ENCODE measurements at regions not wholly inside any gene's neighbourhood (a gene's known extent, or its start where the extent isn't known, plus 50 kb on each side); places are given as distances from the start of the nearest gene placed in this dataset.
"Not testable (repeated sequence)": the region's sequence is repeated elsewhere in the genome, so short reads cannot be mapped to it uniquely, and the experiment has no call there.

DNA sequence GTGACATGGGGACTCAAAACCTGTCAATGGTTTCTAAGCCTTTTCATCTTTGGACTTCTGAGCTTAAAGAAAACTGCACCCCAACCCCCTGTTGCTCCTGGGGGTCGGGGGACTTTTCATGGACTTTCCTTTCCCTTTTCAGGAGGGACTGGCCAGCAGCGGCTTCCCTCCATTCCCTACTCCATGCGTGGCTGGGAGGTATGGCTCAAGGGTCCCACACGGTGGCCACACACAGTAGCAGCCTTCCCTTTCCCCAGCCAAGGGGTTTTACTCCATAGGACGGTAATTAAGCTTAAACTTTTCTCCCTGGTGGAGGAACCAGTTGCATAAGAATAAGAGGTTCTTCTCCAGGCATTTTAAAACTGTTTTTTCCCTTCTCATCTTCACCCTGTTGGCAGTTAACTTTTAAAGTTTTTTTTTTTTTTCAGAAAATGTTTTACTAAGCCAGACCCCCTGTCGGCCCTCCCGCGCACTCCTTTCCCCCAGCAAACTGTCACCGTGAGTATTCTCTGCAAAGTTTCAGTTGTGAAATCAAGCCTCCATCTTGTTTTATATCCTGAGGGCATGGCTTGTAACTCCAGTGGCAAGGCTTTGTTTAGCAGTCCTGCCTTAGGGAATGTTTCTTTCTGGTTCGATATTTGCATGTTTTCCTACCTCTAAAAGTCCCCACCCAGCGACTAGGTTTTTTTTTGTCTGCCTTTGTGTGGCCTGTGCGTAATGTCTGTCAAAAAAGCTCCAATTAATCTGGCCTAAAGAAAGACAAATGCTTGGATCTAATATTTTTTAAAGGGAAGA lies 325.7 kb downstream of the TLL1 start:
- Histone ChIP-seq H3K9me3 (ENCODE audit: control insufficient read depth, low read length) (no peaks in the 10 kb centered on the region), H3K4me3 (ENCODE audit: extremely low read depth, insufficient read depth, low read length, poor library complexity, severe bottlenecking) (no peak overlapping the region)

DNA sequence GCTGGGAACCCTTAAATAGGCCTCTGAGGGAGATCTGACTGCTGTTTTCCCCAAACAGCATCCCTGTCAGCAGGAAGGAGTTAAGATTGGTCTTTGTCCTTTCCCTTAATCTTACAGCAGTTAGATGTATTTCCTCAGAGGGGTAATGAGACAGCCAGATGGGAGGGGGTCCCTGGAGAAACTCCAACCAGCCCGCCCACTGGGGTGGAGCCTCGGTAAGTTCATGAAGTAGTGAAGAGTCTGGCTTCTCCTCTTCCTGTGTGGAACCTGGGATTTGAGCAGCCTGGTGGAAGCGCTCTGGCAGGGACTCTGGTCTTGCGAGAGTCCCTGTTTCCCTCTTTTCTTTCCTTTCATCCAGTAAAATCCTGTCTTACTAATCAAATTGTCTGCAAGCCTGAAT lies 330.0 kb downstream of the TLL1 start:
- WGBS, 2 experiments (ENCODE audit: insufficient coverage in 2 of 2) = 87 to 94% methylated on average over 2 to 4 of the region's 4 CpGs
- Histone ChIP-seq H3K9me3 (ENCODE audit: control insufficient read depth, low read length) (no peaks in the 10 kb centered on the region), H3K27ac (ENCODE audit: low read depth, low read length, severe bottlenecking) (no peak overlapping the region), H3K4me3 (ENCODE audit: extremely low read depth, insufficient read depth, low read length, poor library complexity, severe bottlenecking) (no peak overlapping the region), H3K4me1 (ENCODE audit: control insufficient read depth, insufficient read depth, low read length, poor library complexity, severe bottlenecking) (no peaks in the 10 kb centered on the region), H3K36me3 (ENCODE audit: control insufficient read depth, insufficient read depth, low read length) (no peaks in the 10 kb centered on the region)

More for the DNA sequence above, 325.7 kb downstream of the TLL1 start:
- no peaks in the 10 kb centered on the region for H3K36me3 ChIP-seq (ENCODE audit: control insufficient read depth, insufficient read depth, low read length)
- H3K27ac ChIP-seq (ENCODE audit: low read depth, low read length, severe bottlenecking) = no peak overlapping the region
- H3K4me1 ChIP-seq (ENCODE audit: control insufficient read depth, insufficient read depth, low read length, poor library complexity, severe bottlenecking) = no peaks in the 10 kb centered on the region
- 68 to 74% methylated on average over 6 to 9 of the region's 12 CpGs for WGBS, 2 experiments (ENCODE audit: insufficient coverage in 2 of 2)

DNA sequence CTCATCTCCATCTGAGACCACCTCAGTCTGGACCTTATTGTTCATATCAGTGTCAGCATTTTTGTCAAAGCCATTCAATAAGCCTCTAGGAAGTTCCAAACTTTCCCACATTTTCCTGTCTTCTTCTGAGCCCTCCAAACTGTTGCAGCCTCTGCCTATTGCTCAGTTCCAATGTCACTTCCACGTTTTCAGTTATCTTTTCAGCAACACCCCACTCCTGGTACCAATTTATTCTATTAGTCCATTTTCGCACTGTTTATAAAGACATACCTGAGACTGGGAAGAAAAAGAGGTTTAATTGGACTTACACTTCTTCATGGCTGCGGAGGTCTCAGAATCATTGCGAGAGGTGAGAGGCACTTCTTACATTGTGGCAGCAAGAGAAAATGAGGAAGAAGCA lies 339.3 kb downstream of the TLL1 start:
- 100% methylated on average over 3 of the region's 4 CpGs; no CpG with 5 or more reads in 1 of the 2 experiments for WGBS, 2 experiments (ENCODE audit: insufficient coverage in 2 of 2)
- not testable (repeated sequence) for H3K4me3 ChIP-seq (ENCODE audit: extremely low read depth, insufficient read depth, low read length, poor library complexity, severe bottlenecking); H3K4me1 ChIP-seq (ENCODE audit: control insufficient read depth, insufficient read depth, low read length, poor library complexity, severe bottlenecking); H3K27ac ChIP-seq (ENCODE audit: low read depth, low read length, severe bottlenecking); H3K36me3 ChIP-seq (ENCODE audit: control insufficient read depth, insufficient read depth, low read length)
- H3K9me3 ChIP-seq (ENCODE audit: control insufficient read depth, low read length) = peaks cover 27% of the 10 kb centered on the region

DNA sequence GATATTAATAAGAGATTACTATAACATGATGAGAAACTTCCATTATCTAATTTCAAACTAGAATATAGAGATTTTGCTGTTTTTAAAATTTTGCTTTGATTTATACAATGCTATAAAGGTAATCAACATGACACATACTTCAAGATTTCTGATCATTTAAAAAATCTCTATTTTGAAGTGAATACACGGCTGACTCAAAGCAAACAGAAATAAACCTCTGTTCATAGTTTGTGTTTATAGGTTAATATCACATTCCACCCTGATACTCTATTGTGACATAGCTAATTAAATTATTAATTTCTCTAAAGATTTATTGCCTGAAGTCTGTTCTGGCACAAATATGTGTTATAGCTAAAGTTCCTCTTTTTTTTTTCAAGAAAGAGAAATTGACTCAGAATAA lies 349.2 kb downstream of the TLL1 start:
- no peak overlapping the region for H3K27ac ChIP-seq (ENCODE audit: low read depth, low read length, severe bottlenecking)
- no peaks in the 10 kb centered on the region for H3K36me3 ChIP-seq (ENCODE audit: control insufficient read depth, insufficient read depth, low read length)
- no peak overlapping the region for H3K4me3 ChIP-seq (ENCODE audit: extremely low read depth, insufficient read depth, low read length, poor library complexity, severe bottlenecking)
- no CpG with 5 or more reads among the region's 1 CpG for WGBS, 2 experiments (ENCODE audit: insufficient coverage in 2 of 2)
- H3K4me1 ChIP-seq (ENCODE audit: control insufficient read depth, insufficient read depth, low read length, poor library complexity, severe bottlenecking) = no peaks in the 10 kb centered on the region
- no peaks in the 10 kb centered on the region for H3K9me3 ChIP-seq (ENCODE audit: control insufficient read depth, low read length)

DNA sequence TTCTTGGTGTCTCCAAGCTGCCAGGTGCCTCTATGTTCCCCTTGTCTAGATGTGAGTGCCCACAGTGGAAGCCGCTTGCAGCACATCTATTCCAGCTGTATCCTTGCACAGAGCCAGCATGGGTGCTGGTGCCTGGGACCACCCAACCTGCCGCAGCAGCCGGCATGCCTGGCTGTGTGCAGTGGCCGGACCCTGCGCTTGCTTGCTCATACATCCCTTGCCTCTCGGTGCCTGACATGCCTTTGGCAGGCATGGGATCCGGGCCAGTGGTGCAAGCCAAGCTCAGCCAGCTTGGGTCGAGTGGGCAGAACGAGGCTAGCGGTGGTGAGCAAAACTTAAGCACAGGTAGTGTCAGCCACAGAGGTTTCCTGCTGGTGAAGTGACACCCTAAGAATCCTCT lies 355.1 kb downstream of the TLL1 start:
- Histone ChIP-seq H3K27ac (ENCODE audit: low read depth, low read length, severe bottlenecking) (no peak overlapping the region), H3K4me1 (ENCODE audit: control insufficient read depth, insufficient read depth, low read length, poor library complexity, severe bottlenecking) (no peaks in the 10 kb centered on the region), H3K36me3 (ENCODE audit: control insufficient read depth, insufficient read depth, low read length) (no peaks in the 10 kb centered on the region), H3K4me3 (ENCODE audit: extremely low read depth, insufficient read depth, low read length, poor library complexity, severe bottlenecking) (no peak overlapping the region), H3K9me3 (ENCODE audit: control insufficient read depth, low read length) (no peaks in the 10 kb centered on the region)
- 89 to 93% methylated on average over 8 to 10 of the region's 10 CpGs for WGBS, 2 experiments (ENCODE audit: insufficient coverage in 2 of 2)

DNA sequence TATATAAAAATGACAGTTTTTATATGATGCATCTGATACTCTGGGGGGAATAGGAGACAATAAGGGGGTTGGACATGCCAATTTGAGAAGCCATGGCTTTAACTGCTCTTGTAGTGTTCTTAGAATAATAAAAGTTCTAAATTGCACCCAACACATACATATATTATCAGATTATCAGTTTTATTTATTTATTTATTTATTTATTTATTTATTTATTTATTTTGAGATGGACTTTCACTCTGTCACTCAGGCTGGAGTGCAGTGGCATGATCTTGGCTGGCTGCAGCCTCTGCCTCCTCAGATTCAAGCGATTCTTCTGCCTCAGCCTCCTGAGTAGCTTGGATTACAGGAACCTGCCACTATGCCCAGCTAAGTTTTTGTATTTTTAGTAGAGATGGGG lies 356.8 kb downstream of the TLL1 start:
- H3K36me3 ChIP-seq (ENCODE audit: control insufficient read depth, insufficient read depth, low read length) = no peaks in the 10 kb centered on the region
- no peak overlapping the region for H3K27ac ChIP-seq (ENCODE audit: low read depth, low read length, severe bottlenecking)
- WGBS, 2 experiments (ENCODE audit: insufficient coverage in 2 of 2) = 75% methylated on average over 1 of the region's 1 CpG; no CpG with 5 or more reads in 1 of the 2 experiments
- no peak overlapping the region for H3K4me3 ChIP-seq (ENCODE audit: extremely low read depth, insufficient read depth, low read length, poor library complexity, severe bottlenecking)
- no peaks in the 10 kb centered on the region for H3K4me1 ChIP-seq (ENCODE audit: control insufficient read depth, insufficient read depth, low read length, poor library complexity, severe bottlenecking)
- H3K9me3 ChIP-seq (ENCODE audit: control insufficient read depth, low read length) = no peaks in the 10 kb centered on the region

DNA sequence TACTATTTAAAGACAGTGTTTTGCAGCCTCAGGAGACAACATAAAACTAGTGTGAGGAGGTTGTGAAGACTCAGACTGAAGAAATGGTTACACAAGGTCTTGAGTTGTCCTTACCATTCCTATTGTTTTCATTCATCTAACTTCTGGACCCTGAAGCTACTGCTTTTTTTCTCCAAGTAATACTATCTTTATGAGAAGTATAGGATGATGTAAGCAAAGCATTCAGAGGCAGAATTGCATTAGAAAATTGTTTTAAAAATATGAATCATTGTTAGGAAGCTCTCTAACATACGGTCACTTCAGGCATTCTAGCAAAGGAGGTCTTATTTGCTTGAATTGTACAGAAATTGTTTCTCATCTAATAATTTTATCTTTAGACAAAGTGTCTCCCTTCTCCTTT lies 357.8 kb downstream of the TLL1 start:
- no peak overlapping the region for H3K4me3 ChIP-seq (ENCODE audit: extremely low read depth, insufficient read depth, low read length, poor library complexity, severe bottlenecking)
- no peak overlapping the region for H3K27ac ChIP-seq (ENCODE audit: low read depth, low read length, severe bottlenecking)
- no peaks in the 10 kb centered on the region for H3K36me3 ChIP-seq (ENCODE audit: control insufficient read depth, insufficient read depth, low read length)
- no peaks in the 10 kb centered on the region for H3K4me1 ChIP-seq (ENCODE audit: control insufficient read depth, insufficient read depth, low read length, poor library complexity, severe bottlenecking)
- WGBS, 2 experiments (ENCODE audit: insufficient coverage in 2 of 2) = no CpG with 5 or more reads among the region's 1 CpG
- no peaks in the 10 kb centered on the region for H3K9me3 ChIP-seq (ENCODE audit: control insufficient read depth, low read length)

DNA sequence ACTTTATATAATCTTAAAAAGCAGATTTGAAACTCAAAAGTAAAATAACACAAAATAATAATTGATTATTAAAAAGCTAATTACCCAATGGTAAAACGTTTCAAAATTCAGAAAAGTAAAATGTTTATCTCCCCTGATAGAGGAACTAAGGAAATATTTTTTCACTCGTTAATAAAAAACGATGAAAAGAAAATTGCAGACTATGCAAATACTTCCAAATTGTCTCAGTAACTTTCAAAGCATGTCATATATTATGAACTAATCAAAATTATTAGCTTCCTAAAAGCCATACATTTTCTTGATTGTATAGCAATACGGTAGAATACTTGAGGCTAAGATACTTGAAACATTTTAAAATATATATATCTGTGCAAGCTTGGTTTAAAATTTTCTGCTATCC lies 366.3 kb downstream of the TLL1 start:
- Histone ChIP-seq H3K9me3 (ENCODE audit: control insufficient read depth, low read length) (no peaks in the 10 kb centered on the region), H3K4me3 (ENCODE audit: extremely low read depth, insufficient read depth, low read length, poor library complexity, severe bottlenecking) (no peak overlapping the region), H3K36me3 (ENCODE audit: control insufficient read depth, insufficient read depth, low read length) (no peaks in the 10 kb centered on the region), H3K27ac (ENCODE audit: low read depth, low read length, severe bottlenecking) (no peak overlapping the region), H3K4me1 (ENCODE audit: control insufficient read depth, insufficient read depth, low read length, poor library complexity, severe bottlenecking) (no peaks in the 10 kb centered on the region)
- no CpG with 5 or more reads among the region's 4 CpGs for whole genome bisulfite sequencing, 2 experiments (ENCODE audit: insufficient coverage in 2 of 2)

DNA sequence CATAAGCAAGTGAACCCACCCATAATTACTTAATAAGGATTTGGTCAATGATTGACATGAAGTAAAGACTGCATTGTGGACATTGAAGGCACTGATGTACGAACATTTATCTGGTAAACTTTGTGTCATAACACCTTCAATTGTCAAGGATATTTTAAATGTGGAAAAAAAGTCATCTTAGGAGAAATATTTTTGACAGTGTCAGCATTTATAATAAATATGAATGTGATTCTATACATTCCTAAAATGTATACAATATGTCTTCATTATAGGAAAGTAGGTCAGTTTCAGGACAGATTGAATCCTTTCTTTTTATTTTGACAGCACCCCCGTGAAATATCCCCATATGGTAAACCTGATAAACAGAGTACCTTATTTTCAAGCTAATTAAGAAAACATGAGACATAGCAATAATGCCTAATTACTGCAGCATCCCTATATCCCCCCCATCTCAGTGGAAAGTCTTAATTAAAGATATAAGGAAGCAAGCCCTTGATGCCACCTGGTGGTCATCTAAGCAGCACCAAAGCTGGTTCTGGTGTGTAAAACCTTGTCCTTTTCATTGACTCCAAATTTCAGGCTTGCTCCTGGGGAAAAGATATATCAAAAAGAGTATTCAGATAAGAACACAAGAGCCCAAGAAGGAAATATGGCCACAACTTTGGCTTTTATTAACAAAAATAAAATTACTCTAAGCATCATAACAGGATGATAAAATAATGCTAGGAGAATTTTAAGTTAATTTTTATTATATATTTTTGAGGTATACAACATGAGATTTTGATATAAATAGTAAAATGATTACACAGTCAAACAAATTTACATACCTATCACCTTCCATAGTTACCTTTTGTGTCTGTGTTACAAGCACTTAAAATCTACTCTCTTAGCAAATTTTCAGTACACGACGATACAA lies 379.7 kb downstream of the TLL1 start:
- Histone ChIP-seq H3K27ac (ENCODE audit: low read depth, low read length, severe bottlenecking) (no peak overlapping the region), H3K4me1 (ENCODE audit: control insufficient read depth, insufficient read depth, low read length, poor library complexity, severe bottlenecking) (no peaks in the 10 kb centered on the region), H3K9me3 (ENCODE audit: control insufficient read depth, low read length) (no peaks in the 10 kb centered on the region), H3K4me3 (ENCODE audit: extremely low read depth, insufficient read depth, low read length, poor library complexity, severe bottlenecking) (no peak overlapping the region), H3K36me3 (ENCODE audit: control insufficient read depth, insufficient read depth, low read length) (no peaks in the 10 kb centered on the region)
- WGBS, 2 experiments (ENCODE audit: insufficient coverage in 2 of 2) = 89 to 100% methylated on average over 1 to 3 of the region's 4 CpGs

DNA sequence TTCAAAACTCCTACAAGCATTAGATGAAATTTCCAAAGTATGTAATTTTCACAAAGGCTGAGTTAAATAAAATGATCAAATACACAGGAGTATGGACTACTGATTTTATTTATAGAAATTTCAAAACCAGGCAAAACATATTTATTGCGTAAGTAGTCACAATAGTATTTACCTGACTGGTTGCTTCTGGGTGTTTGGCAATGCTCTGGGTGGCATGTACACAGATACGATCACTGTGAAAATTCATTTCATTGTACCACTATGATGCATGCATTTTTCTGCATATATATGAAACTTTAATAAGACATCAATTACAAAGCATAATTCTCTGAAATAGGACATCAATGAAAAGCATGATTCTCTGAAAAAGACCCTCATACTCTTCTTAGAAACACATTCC lies 384.2 kb downstream of the TLL1 start:
- no CpG with 5 or more reads among the region's 2 CpGs for WGBS, 2 experiments (ENCODE audit: insufficient coverage in 2 of 2)
- H3K36me3 ChIP-seq (ENCODE audit: control insufficient read depth, insufficient read depth, low read length) = no peaks in the 10 kb centered on the region
- H3K27ac ChIP-seq (ENCODE audit: low read depth, low read length, severe bottlenecking) = no peak overlapping the region
- H3K4me1 ChIP-seq (ENCODE audit: control insufficient read depth, insufficient read depth, low read length, poor library complexity, severe bottlenecking) = no peaks in the 10 kb centered on the region
- H3K9me3 ChIP-seq (ENCODE audit: control insufficient read depth, low read length) = no peaks in the 10 kb centered on the region
- no peak overlapping the region for H3K4me3 ChIP-seq (ENCODE audit: extremely low read depth, insufficient read depth, low read length, poor library complexity, severe bottlenecking)

DNA sequence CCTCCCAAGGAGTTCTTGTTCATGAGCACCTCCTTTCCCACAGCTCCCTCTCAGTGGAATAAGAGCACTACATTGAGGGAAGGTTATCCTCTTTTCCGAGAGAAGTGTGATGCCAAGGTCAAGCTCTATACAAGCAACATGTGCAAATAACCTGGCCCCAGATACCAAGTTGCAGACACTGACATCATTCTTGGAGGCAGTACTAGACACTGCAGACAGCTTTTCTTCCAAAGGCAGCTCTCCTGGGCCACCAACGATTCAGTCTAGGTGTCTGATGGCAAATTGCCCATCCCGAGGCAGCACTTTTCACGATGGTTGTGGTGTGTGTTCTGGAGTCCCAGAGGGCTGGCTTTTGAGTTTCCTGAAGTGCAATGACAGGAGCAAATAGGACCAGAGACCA lies 384.9 kb downstream of the TLL1 start:
- Histone ChIP-seq H3K27ac (ENCODE audit: low read depth, low read length, severe bottlenecking) (no peak overlapping the region), H3K4me3 (ENCODE audit: extremely low read depth, insufficient read depth, low read length, poor library complexity, severe bottlenecking) (no peak overlapping the region), H3K36me3 (ENCODE audit: control insufficient read depth, insufficient read depth, low read length) (no peaks in the 10 kb centered on the region), H3K4me1 (ENCODE audit: control insufficient read depth, insufficient read depth, low read length, poor library complexity, severe bottlenecking) (no peaks in the 10 kb centered on the region), H3K9me3 (ENCODE audit: control insufficient read depth, low read length) (no peaks in the 10 kb centered on the region)
- 90 to 96% methylated on average over 3 to 4 of the region's 4 CpGs for WGBS, 2 experiments (ENCODE audit: insufficient coverage in 2 of 2)

Measured in mesodermal cell (in vitro differentiated cells).